DMS79 (cell line): ENCODE measurements at regions not wholly inside any gene's neighbourhood (a gene's known extent, or its start where the extent isn't known, plus 50 kb on each side); places are given as distances from the start of the nearest gene placed in this dataset.
"Not testable (repeated sequence)": the region's sequence is repeated elsewhere in the genome, so short reads cannot be mapped to it uniquely, and the experiment has no call there.

Experiments
- DNase-seq: peaks from one replicate; lab custom pipeline; 2025; lab: John Stamatoyannopoulos, UW

DNA sequence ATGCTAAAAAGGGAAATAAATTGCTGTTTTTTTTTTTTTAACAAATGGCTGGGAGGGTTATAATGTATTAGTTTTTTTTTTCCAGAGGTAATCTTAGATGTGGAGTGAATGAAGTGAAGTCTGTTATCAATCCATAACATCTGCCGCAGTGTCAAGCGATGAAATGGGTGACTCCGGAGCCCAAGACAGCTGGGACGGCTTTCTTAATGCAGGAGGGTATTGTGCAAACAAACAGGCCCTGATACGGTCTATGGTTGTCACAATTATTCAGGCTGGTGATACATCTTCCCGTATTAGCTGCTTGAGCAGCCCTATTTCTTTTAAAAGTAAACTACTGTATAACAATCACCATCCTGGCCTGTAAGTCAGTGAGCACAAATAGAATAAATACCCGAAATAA is 1231.2 kb downstream of the GATA3 start:
- DNase-seq, result no peak

- no peak for DNase-seq
Observed at GRCh38 chr10:9289811-9290210, 1235.3 kb downstream of the GATA3 start.

- no peak for DNase-seq
Observed at GRCh38 chr10:9291081-9291480, 1236.6 kb downstream of the GATA3 start.

- DNase-seq, result no peak
Observed at GRCh38 chr10:9294132-9294663, 1239.7 kb downstream of the GATA3 start.

GRCh38 chr10:9294865-9295264 is 1240.4 kb downstream of the GATA3 start:
- no peak for DNase-seq

GRCh38 chr10:9296190-9296589 is 1241.7 kb downstream of the GATA3 start:
- no peak for DNase-seq

DNA sequence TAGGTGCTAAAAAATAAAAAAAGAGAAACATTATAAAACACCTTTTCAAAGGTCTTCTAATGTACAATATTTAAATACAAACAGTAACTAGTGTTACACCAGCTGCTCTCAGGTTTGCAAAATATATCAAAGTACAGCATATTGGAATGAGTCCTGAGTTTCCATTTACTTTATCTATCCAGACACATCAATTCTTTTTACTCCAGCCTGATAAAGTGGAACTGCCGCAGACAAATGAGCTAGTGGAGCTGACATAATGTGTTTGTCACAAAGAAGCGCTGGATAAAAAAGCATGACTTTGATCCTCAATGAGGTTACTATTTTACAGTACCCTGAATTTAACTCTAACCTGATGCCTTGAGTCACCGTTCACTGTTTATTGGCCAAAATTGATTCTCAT is 1243.1 kb downstream of the GATA3 start:
- DNase-seq, result no peak

DNA sequence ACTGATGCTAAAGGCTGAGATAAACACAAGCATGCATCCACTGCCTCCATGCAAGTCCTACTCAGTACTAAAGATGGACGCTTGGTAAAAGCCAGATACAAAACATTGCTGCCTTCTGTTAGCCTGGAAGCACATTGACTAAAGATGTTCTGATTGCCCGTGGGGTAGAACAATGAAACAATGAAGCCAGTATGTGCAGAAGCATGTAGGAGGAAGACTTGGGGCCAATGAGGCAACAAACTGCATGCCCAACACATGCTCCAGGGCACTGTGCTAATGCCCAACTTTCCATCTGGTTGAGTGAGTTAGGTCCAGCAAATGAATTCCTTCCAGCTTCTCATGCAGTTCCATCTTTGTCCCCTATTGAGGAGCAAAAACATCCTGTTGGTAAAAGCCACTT is 1245.5 kb downstream of the GATA3 start:
- DNase-seq, result no peak

DNA sequence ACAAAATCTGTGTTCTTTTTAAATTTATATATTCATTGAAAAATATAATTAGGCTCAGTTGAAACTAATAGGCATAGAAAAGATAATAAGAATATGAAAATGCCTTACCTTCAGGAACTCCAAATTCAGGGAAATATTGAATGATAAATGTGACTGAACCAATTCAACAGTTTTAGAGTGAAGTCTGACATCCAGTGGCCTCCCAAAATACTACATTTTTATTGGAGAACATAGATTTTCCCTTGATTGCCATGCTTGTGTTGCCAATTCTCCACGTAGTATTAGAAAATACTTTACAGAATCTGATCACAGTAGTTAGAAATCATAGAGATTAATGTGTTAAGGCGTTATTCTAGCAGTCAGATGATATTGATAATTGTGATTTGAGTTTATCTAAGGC is 1246.7 kb downstream of the GATA3 start:
- DNase-seq, result no peak

DNA sequence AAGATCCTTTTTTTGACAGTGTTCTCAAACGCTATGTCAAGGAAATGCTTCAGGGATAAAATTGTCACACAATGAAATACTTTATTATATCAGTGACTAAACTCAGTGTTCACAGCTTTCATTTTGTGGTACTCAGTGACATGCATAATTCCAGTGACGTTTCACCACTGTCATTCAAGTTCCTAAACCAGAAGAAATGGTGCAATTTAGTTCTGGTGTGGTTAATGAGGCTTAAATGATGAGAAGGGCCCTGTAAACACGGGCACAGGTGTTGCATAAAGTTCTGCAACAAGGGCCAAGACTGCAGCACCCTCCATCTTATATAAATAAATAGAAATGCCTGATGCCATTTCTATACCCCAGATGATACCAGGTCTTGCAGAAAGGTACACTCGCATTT is 1247.1 kb downstream of the GATA3 start:
- no peak for DNase-seq

DNA sequence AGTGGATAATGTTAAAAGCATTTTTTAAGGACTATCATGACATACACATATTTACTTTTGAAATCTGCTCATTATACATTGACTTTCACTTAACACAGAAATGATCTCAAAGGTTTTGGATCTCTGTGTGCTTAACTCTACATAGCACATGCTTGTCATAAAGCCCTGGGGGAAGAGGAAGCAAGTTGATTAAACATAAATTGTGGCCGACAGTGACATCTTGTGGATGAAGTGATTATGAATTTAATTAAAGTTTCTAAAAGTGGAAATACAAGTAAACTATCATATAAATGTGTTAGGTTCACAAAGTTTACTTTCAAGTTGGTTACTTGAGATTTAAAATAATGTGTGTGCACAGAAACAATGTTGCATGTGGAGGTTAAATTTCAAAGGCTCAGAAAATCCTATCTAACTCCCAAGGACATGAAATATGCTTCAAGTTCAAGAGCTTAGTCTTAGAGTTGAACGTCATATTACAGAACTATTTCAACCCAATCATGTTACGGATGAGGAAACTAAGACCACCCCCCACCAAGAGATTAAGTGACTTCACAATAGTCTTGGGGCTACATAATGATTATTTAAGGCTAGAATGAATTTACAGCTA is 1247.8 kb downstream of the GATA3 start:
- DNase-seq, result no peak

DNA sequence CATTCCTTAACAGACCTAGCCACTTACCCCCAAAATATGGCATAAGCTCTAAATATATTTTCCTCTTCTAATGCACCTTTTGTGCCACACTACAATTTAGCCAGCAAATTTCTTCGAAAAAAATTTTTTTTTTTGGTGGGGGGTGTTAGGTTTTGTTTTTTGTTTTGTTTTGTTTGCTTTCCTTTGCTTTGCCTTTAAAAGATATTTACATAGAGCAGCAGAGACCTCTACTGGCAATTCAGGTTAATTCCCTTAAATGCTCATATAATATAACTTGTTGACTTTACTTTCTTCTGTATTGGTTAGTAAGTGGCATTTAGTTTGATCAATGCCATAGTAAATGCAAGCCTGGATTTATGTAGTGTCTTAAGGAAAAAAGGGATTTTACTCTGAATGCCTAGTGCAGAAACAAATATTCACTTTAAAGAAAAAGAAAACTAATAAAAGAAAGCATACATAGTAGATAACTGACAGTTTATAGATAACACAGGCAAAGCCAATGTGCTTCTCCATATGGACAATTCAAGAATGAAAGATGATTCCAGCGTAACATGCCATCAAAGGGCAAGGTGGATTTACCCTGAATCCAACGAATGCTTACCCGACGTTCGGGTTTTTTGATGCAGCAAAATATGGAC is 1250.6 kb downstream of the GATA3 start:
- no peak for DNase-seq

DNA sequence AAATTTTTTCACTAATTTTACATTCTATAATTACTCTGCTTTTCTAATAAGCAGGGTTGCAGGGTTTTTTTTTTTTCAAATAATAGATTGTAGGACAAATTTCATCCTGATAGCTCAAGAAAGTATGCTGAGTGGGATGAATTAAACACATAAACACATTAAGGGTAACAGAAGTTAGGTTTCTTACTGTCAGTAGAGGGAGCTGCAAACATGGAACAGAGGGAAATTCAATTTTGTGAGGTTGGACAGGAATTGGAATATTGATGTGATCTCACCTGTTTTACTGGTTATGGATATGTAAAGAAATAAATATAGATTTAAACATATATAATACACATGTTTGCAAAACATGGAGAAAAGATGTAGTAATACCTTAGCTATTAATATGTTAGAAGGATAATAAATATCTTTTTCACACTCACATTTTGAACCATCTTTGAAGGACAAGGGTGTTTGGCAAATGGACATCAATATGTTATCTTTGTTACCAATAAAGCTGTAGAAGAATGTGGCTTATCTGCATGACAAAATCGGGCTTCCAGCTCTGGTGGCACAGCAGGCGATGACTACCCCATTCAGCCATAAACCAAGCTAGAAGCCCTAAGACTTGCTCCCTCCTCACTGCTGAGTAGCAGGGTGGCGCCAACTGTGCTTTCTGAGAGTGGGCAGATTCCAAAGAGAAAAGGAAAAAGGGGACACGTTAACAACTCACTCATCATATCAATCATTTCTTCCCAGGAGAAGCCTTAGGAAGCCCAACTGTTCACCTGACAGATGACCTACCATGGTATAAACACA is 1257.4 kb downstream of the GATA3 start:
- DNase-seq, result no peak

- no peak for DNase-seq
Observed at GRCh38 chr10:9315292-9315691, 1260.8 kb downstream of the GATA3 start.

DNA sequence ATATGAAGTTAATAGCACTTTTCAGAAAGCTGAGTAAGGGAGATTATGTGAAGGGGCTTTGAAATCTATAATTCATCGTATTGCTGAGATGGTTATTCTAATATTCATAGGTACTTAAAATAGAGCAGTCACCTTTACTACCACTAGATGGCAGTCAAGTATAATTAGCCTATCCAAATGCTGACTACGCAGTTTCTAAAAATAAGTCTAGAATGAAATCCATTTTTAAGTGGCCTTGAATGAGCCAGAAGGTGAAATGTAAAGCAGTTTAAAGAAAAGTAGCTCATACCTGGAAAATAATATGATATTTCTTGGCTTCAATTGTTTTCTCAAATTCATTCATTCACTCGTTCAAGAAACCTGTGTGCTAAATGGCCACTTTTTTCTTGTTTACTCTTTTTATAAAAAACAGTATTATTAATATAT is 1277.1 kb downstream of the GATA3 start:
- DNase-seq, result no peak

- DNase-seq, result no peak
Observed at GRCh38 chr10:9334270-9334669, 1279.8 kb downstream of the GATA3 start.

DNA sequence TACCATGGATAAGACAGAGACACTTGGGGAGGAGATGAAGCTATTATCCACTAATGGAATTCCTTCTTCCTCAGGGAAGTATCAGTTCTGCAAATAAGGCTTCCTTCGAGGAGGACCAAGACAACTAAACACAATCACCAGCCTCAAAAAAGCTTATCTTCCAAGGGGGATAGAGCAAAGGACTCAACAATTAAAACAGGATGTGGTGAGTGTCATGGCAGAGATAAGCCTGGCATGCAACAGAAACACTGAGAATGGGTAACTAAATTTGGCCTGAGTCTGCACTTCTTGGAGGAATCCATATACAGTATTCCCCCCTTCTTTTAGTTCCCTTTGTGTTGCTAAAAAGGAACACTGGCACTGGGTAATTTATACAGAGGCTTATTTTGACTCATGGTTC is 1285.2 kb downstream of the GATA3 start:
- no peak for DNase-seq

- DNase-seq, result no peak
Observed at GRCh38 chr10:9342885-9343570, 1288.5 kb downstream of the GATA3 start.

- not testable (repeated sequence) for DNase-seq
Observed at GRCh38 chr10:9347933-9348332, 1293.4 kb downstream of the GATA3 start.

- DNase-seq, result no peak
Observed at GRCh38 chr10:9357471-9357870, 1303.0 kb downstream of the GATA3 start.

DNA sequence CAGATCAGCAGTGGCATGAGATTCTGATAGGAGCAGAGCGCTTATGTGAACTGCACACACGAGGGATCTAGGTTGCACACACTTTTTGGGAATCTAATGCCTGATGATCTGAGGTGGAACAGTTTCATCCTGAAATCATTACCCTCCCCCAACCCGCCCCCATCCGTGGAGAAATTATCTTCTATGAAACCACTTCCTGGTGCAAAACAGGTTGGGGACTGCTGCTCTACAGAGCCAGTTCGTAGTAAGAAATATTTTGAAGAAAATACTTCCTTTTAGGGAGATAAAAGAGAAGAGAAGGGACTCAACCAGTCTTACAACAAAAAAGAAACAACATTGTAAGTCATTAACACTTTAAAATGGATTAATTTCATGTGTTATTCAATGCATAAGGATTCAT is 1308.2 kb downstream of the GATA3 start:
- no peak for DNase-seq

GRCh38 chr10:9379183-9379582 is 1324.7 kb downstream of the GATA3 start:
- DNase-seq, result no peak
